K562 (cell line): ENCODE measurements at regions not wholly inside any gene's neighbourhood (a gene's known extent, or its start where the extent isn't known, plus 50 kb on each side); places are given as distances from the start of the nearest gene placed in this dataset.

ENCODE experiments used
- ATAC-seq: fragments of 200-7000 bp; cut with Tn5 transposase; 3 replicates; pipeline ENCODE4 v1.9.1; 2020; ENCODE audit warnings: moderate library complexity
- BruUV-seq: library from RNA; stranded (reverse); fragments of 400-500 nt; replicated peaks from 2 replicates; lab custom pipeline; 2021; lab: Mats Ljungman, UMichigan
- CTCF ChIA-PET: fragments of 300-600 bp; formaldehyde crosslinking; extraction: SDS; loops from one replicate; lab custom pipeline; 2021; ENCODE audit warnings: low intra/inter-chr PET ratio; lab: Yijun Ruan, JAX
- POLR2A ChIA-PET: fragments of 300-600, 350-650 bp; sonication (Branson Sonifier 250); formaldehyde crosslinking; extraction: SDS; loops from one replicate; lab custom pipeline; 2021; ENCODE audit warnings: antibody characterized with exemption, inconsistent platforms; lab: Yijun Ruan, JAX
- DNase-seq, 4 experiments: peaks; one replicate each; pipeline versions ENCODE4 v3.0.0 to v3.0.0-alpha.2; 2011 to 2018; ENCODE audit warnings: low spot score in 3 of 4, mixed read lengths in 3 of 4; ENCODE audit errors: extremely low read depth in 1 of 4
- FAIRE-seq: peaks from 2 replicates; lab custom pipeline; 2011; peaks lifted over from hg19 to GRCh38; lab: Jason Lieb, UNC
- H2AFZ ChIP-seq: 2 replicates; pipeline ENCODE4 v1.6.0; 2011; ENCODE audit warnings: low read depth, low read length, control low read depth, inconsistent platforms
- H3K27ac ChIP-seq: fragments of 200-600 bp; 3 replicates; pipeline ENCODE4 v1.8.0; 2011; ENCODE audit warnings: low read depth, mild to moderate bottlenecking, control low read depth, inconsistent platforms, low read length, moderate library complexity, mixed read lengths; ENCODE audit errors: extremely low read depth
- H3K27me3 ChIP-seq, 2 experiments: fragments of 300-600 bp in 1 of 2; 2 replicates in 1 of 2; 3 replicates in 1 of 2; pipeline versions ENCODE4 v1.6.0 to v1.8.0; 2011; ENCODE audit warnings: inconsistent platforms in 2 of 2, low read length in 2 of 2, mild to moderate bottlenecking in 1 of 2, mixed read lengths in 1 of 2, moderate library complexity in 1 of 2; ENCODE audit not compliant: control insufficient read depth in 2 of 2, insufficient read depth in 2 of 2
- H3K36me3 ChIP-seq: fragments of 300-600 bp; 3 replicates; pipeline ENCODE4 v1.8.0; 2011; ENCODE audit warnings: mild to moderate bottlenecking, low read length, inconsistent platforms; ENCODE audit not compliant: control insufficient read depth, insufficient read depth
- H3K4me1 ChIP-seq, 2 experiments: fragments of 200-600 bp in 1 of 2; replicated peaks in 1 of 2; 2 replicates in 1 of 2; 3 replicates in 1 of 2; pipeline versions ENCODE4 v1.5.1 to v1.8.0; 2011; ENCODE audit warnings: inconsistent platforms in 2 of 2, low read length in 2 of 2, mild to moderate bottlenecking in 1 of 2, mixed read lengths in 1 of 2, moderate library complexity in 1 of 2; ENCODE audit not compliant: control insufficient read depth in 2 of 2, insufficient read depth in 2 of 2
- H3K4me2 ChIP-seq: 2 replicates; pipeline ENCODE4 v1.6.1; 2011; ENCODE audit warnings: low read length, control low read depth, inconsistent platforms, mixed read lengths; ENCODE audit not compliant: insufficient read depth
- H3K4me3 ChIP-seq: fragments of 200-600 bp; sonication (generic), shearing (Covaris generic); 2 replicates; pipeline ENCODE4 v1.5.1; 2016; ENCODE audit warnings: control low read depth, inconsistent platforms
- H3K79me2 ChIP-seq: fragments of 200-600 bp; 3 replicates; pipeline ENCODE4 v1.8.0; 2011; ENCODE audit warnings: low read length, inconsistent platforms; ENCODE audit not compliant: control insufficient read depth, insufficient read depth
- H3K9ac ChIP-seq, 2 experiments: 2 replicates each; pipeline versions ENCODE4 v1.6.0 to v1.6.1; 2011; ENCODE audit warnings: low read depth in 2 of 2, low read length in 2 of 2, control low read depth in 1 of 2, inconsistent platforms in 1 of 2, mild to moderate bottlenecking in 1 of 2, mixed read lengths in 1 of 2; ENCODE audit not compliant: insufficient read depth in 1 of 2
- H3K9me1 ChIP-seq: one replicate; pipeline ENCODE4 v1.6.0; 2011; ENCODE audit warnings: inconsistent platforms, mild to moderate bottlenecking, low read length, moderate library complexity; ENCODE audit not compliant: control insufficient read depth, insufficient read depth
- H3K9me3 ChIP-seq: replicated peaks from 2 replicates; pipeline ENCODE4 v1.5.1; 2011; ENCODE audit warnings: low read depth, low read length, inconsistent platforms; ENCODE audit not compliant: control insufficient read depth, insufficient read depth
- H4K20me1 ChIP-seq: replicated peaks from 2 replicates; pipeline ENCODE4 v1.6.1; 2011; ENCODE audit warnings: low read length, inconsistent platforms, mixed read lengths; ENCODE audit not compliant: control insufficient read depth, insufficient read depth
- ADNP ChIP-seq: fragments of 200-800 bp; sonication (Bioruptor generic); IDR thresholded peaks from 2 replicates; pipeline ENCODE4 v1.6.1; 2016; ENCODE audit warnings: missing genetic modification characterization, missing compliant biosample characterization
- ARID1B ChIP-seq: fragments of 450-650 bp; IDR thresholded peaks from 2 replicates; pipeline ENCODE4 v1.6.1; 2016; ENCODE audit warnings: antibody characterized with exemption, mild to moderate bottlenecking, inconsistent platforms
- ID3 ChIP-seq, 2 experiments: fragments of 250-450 bp in 1 of 2; fragments of 450-650 bp in 1 of 2; sonication (Bioruptor Pico) in 1 of 2; IDR thresholded peaks; 2 replicates each; pipeline versions ENCODE4 v1.6.1 to v1.8.0; 2016 to 2021; ENCODE audit warnings: mild to moderate bottlenecking in 2 of 2, moderate library complexity in 2 of 2, missing compliant biosample characterization in 1 of 2, missing genetic modification characterization in 1 of 2
- MLLT1 ChIP-seq, 2 experiments: fragments of 450-650 bp; IDR thresholded peaks; 2 replicates each; pipeline ENCODE4 v1.6.1; 2016
- MXI1 ChIP-seq: IDR thresholded peaks from 2 replicates; pipeline ENCODE4 v1.6.1; 2011; ENCODE audit warnings: low read depth, mild to moderate bottlenecking, improper control_type of control experiment, low read length
- NCOR1 ChIP-seq: fragments of 450-650 bp; IDR thresholded peaks from 2 replicates; pipeline ENCODE4 v1.6.1; 2016; ENCODE audit warnings: mild to moderate bottlenecking, moderate library complexity
- PML ChIP-seq: IDR thresholded peaks from 2 replicates; pipeline ENCODE4 v1.6.1; 2012; ENCODE audit warnings: low read length, inconsistent platforms
- TEAD4 ChIP-seq, 2 experiments: sonication (generic) in 1 of 2; formaldehyde crosslinking in 1 of 2; IDR thresholded peaks; 2 replicates each; pipeline versions ENCODE4 v1.6.1 to v1.8.0; 2012 to 2022; ENCODE audit warnings: borderline replicate concordance in 1 of 2, inconsistent platforms in 1 of 2, low read length in 1 of 2, mild to moderate bottlenecking in 1 of 2, missing genetic modification reagents in 1 of 2
- WGBS: fragments of 100-300 bp; shearing (Covaris generic); methylation state at CpG from one replicate; pipeline ENCODE4 v1.1.6; 2016; ENCODE audit warnings: low coverage, mixed read lengths; ENCODE audit not compliant: insufficient coverage; ENCODE audit errors: missing lambda C conversion rate; 5-methylcytosine and 5-hydroxymethylcytosine counted together
- in situ Hi-C: fragments of 300-500 bp; cut with MboI; formaldehyde crosslinking; loops from 4 replicates; pipeline ENCODE4 v1.15.0; 2018; ENCODE audit warnings: inconsistent platforms, mixed read lengths
- intact Hi-C: fragments of 100-400 bp; cut with micrococcal nuclease; formaldehyde crosslinking; loops from 2 replicates; pipeline ENCODE4 v1.14.2; 2022
- TF ChIP-seq, protein P1 (sequence below): sonication (generic); formaldehyde crosslinking; IDR thresholded peaks from 2 replicates; pipeline ENCODE4 v1.8.0; 2022; ENCODE audit warnings: missing genetic modification reagents, mild to moderate bottlenecking, moderate library complexity, borderline replicate concordance
- TF ChIP-seq, protein P2 (sequence below): IDR thresholded peaks from 3 replicates; pipeline ENCODE4 v1.6.1; 2011; ENCODE audit warnings: borderline replicate concordance, mild to moderate bottlenecking; ENCODE audit not compliant: insufficient read length, insufficient read depth

GRCh38 chr5:136730426-136730825 lies 365.1 kb upstream of the TRPC7 start:
- Histone ChIP-seq H4K20me1 (no peaks in the 10 kb centered on the region), H2AFZ (no peak overlapping the region), H3K4me1 (peaks cover 0 to 4% of the 10 kb centered on the region in 2 experiments; a peak in 1 of 5 replicates), H3K9me3 (no peaks in the 10 kb centered on the region), H3K4me3 (no peak overlapping the region), H3K36me3 (no peaks in the 10 kb centered on the region), H3K9ac (no peak overlapping the region), H3K4me2 (no peak overlapping the region), H3K27me3 (no peaks in the 10 kb centered on the region), H3K79me2 (no peaks in the 10 kb centered on the region), H3K27ac (no peak overlapping the region), H3K9me1 (no peaks in the 10 kb centered on the region)
- ATAC-seq (no peak), DNase-seq (no peak), FAIRE-seq (no peak)
- 0% methylated on average over 3 of the region's 3 CpGs for WGBS
- in situ Hi-C loops (no loop called here), intact Hi-C loops (no loop called here)
- CTCF ChIA-PET, result no interaction called here
- TF ChIP-seq, protein P1, sequence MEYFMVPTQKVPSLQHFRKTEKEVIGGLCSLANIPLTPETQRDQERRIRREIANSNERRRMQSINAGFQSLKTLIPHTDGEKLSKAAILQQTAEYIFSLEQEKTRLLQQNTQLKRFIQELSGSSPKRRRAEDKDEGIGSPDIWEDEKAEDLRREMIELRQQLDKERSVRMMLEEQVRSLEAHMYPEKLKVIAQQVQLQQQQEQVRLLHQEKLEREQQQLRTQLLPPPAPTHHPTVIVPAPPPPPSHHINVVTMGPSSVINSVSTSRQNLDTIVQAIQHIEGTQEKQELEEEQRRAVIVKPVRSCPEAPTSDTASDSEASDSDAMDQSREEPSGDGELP (CRISPR knock-in tag), result no peak
- BruUV-seq, result no TSS peak
- POLR2A ChIA-PET, result interaction anchor here (0.9 kb wide), 1 partner anchor 25 kb away, joined by 3 read pairs; no protein-coding TSS in a partner anchor

DNA sequence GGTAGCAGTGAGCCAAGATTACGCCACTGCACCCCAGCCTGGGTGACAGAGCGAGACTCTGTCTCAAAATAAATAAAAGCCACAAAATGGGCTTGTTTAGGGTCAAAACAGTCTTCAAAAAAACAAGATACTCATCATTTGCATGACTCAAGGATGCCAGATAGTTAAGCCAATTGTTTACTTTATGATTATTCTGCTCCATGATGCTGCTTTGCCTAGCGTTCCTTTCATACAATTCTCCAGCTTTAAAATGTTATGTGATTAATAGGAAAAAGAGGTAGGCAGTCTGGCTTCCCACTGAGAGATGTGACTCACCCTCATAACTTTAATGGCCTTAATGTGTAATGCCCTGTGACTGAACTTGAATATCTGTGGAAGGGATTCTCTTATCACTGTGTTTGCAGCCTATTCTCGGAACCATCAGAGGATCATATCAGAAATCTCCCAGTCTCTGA lies 364.6 kb upstream of the TRPC7 start:
- intact Hi-C loops (no loop called here), in situ Hi-C loops (no loop called here)
- ChIA-PET CTCF (no interaction called here), POLR2A (interaction anchor here (0.9 kb wide), 1 partner anchor 25 kb away, joined by 3 read pairs; no protein-coding TSS in a partner anchor)
- Histone ChIP-seq H3K4me2 (no peak overlapping the region), H3K9me1 (no peaks in the 10 kb centered on the region), H3K27ac (no peak overlapping the region), H3K9me3 (no peaks in the 10 kb centered on the region), H3K4me1 (peaks cover 0 to 4% of the 10 kb centered on the region in 2 experiments; a peak in 1 of 5 replicates), H3K36me3 (no peaks in the 10 kb centered on the region), H3K9ac (no peak overlapping the region), H3K4me3 (no peak overlapping the region), H3K27me3 (no peaks in the 10 kb centered on the region), H4K20me1 (no peaks in the 10 kb centered on the region), H2AFZ (no peak overlapping the region), H3K79me2 (no peaks in the 10 kb centered on the region)
- WGBS, result 6% methylated on average over 4 of the region's 4 CpGs
- DNase-seq (peak in 2 of 4 experiments; percentile 10 to 32), FAIRE-seq (no peak), ATAC-seq (no peak)
- no TSS peak for BruUV-seq
- TF ChIP-seq ARID1B, result peak; percentile 78
- TF ChIP-seq MLLT1 (IDR thresholded peaks at IDR 0.05), result no peak
- no peak for TF ChIP-seq MXI1
- 0 out of 2 replicates have a peak, but pooled peaks have one; percentile 17 for TF ChIP-seq ADNP (tag)
- no peak for TF ChIP-seq ID3 (CRISPR knock-in tag; IDR thresholded peaks at IDR 0.05)
- no peak for TF ChIP-seq ID3 (tag; IDR thresholded peaks at IDR 0.05)
- TF ChIP-seq, protein P2, sequence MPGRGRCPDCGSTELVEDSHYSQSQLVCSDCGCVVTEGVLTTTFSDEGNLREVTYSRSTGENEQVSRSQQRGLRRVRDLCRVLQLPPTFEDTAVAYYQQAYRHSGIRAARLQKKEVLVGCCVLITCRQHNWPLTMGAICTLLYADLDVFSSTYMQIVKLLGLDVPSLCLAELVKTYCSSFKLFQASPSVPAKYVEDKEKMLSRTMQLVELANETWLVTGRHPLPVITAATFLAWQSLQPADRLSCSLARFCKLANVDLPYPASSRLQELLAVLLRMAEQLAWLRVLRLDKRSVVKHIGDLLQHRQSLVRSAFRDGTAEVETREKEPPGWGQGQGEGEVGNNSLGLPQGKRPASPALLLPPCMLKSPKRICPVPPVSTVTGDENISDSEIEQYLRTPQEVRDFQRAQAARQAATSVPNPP, result no peak
- peak; percentile 70 for TF ChIP-seq TEAD4 (IDR thresholded peaks at IDR 0.05; ENCODE audit: low read length)
- no peak for TF ChIP-seq TEAD4 (CRISPR knock-in tag; IDR thresholded peaks at IDR 0.05; ENCODE audit: borderline replicate concordance)
- TF ChIP-seq NCOR1, result peak; percentile 48
- peak; percentile 45; the same call in 1 of the 2 replicates for TF ChIP-seq PML
